ENCODE measurements at regions not wholly inside any gene's neighbourhood (a gene's known extent, or its start where the extent isn't known, plus 50 kb on each side); places are given as distances from the start of the nearest gene placed in this dataset.

DNA sequence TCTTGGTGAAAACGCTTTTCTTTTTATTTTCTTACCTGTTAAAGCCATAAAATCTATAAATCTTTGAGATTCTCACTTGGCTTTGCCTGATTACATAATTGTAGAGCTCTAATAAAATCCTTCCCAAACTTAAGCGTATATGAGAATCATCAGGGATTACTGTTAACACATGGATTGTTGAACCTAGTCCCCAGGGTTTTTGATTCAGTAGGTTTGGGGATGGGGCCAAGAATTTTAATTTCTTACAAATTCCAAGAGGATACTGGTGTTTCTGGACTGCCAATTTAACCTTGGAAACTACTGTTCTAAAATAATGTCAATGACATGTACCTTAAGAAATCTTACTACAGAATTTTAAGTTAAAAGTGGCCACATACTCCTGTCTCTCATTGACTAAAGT lies 694.2 kb downstream of the BRINP3 start:
- Histone ChIP-seq H3K4me1 (replicated peaks; ENCODE audit: insufficient read depth) (no peaks in the 10 kb centered on the region), H2AFZ (no peak overlapping the region), H3K4me2 (no peak overlapping the region), H3K36me3 (ENCODE audit: low read depth) (no peaks in the 10 kb centered on the region), H3K9me3 (ENCODE audit: insufficient read depth, low read depth) (no peaks in the 10 kb centered on the region), H3K4me3 (no peak overlapping the region), H3K27ac (no peak overlapping the region), H3K27me3 (ENCODE audit: insufficient read depth, low read depth) (no peaks in the 10 kb centered on the region), H3K9me2 (ENCODE audit: insufficient read depth) (no peaks in the 10 kb centered on the region), H4K20me1 (ENCODE audit: insufficient read depth) (no peaks in the 10 kb centered on the region), H3F3A (ENCODE audit: insufficient read depth, low read depth) (no peaks in the 10 kb centered on the region), H3K79me2 (ENCODE audit: low read depth) (no peaks in the 10 kb centered on the region)
- intact Hi-C loops (cut with micrococcal nuclease; ENCODE audit: unreplicated experiment) = no loop called here
- TF ChIP-seq EZH2 (IDR thresholded peaks at IDR 0.05; ENCODE audit: low read depth) (no peak), CTCF (conservative IDR thresholded peaks at IDR 0.05) (no peak)
- ChIA-PET POLR2A (ENCODE audit: unreplicated experiment) (no interaction called here), CTCF (no interaction called here)
- BruUV-seq (replicated peaks) = no TSS peak
- no peak for DNase-seq

GRCh38 chr1:189786761-189787160 lies 690.9 kb downstream of the BRINP3 start:
- Histone ChIP-seq H3K27ac (no peak overlapping the region), H4K20me1 (ENCODE audit: insufficient read depth) (no peaks in the 10 kb centered on the region), H3K4me1 (replicated peaks; ENCODE audit: insufficient read depth) (no peaks in the 10 kb centered on the region), H3K9me2 (ENCODE audit: insufficient read depth) (no peaks in the 10 kb centered on the region), H3K4me2 (no peak overlapping the region), H2AFZ (0 out of 2 replicates have a peak overlapping the region, but pooled peaks have one; percentile 13), H3F3A (ENCODE audit: insufficient read depth, low read depth) (no peaks in the 10 kb centered on the region), H3K4me3 (no peak overlapping the region), H3K79me2 (ENCODE audit: low read depth) (no peaks in the 10 kb centered on the region), H3K36me3 (ENCODE audit: low read depth) (no peaks in the 10 kb centered on the region), H3K9me3 (ENCODE audit: insufficient read depth, low read depth) (no peaks in the 10 kb centered on the region), H3K27me3 (ENCODE audit: insufficient read depth, low read depth) (no peaks in the 10 kb centered on the region)
- intact Hi-C loops (cut with micrococcal nuclease; ENCODE audit: unreplicated experiment) = no loop called here
- DNase-seq = no peak
- ChIA-PET CTCF (no interaction called here), POLR2A (ENCODE audit: unreplicated experiment) (interaction anchor here (0.7 kb wide), 1 partner anchor 221 kb away, joined by 13 read pairs; no protein-coding TSS in a partner anchor)
- BruUV-seq (replicated peaks) = no TSS peak
- no peak for TF ChIP-seq CTCF (conservative IDR thresholded peaks at IDR 0.05)
- no peak for TF ChIP-seq EZH2 (IDR thresholded peaks at IDR 0.05; ENCODE audit: low read depth)

DNA sequence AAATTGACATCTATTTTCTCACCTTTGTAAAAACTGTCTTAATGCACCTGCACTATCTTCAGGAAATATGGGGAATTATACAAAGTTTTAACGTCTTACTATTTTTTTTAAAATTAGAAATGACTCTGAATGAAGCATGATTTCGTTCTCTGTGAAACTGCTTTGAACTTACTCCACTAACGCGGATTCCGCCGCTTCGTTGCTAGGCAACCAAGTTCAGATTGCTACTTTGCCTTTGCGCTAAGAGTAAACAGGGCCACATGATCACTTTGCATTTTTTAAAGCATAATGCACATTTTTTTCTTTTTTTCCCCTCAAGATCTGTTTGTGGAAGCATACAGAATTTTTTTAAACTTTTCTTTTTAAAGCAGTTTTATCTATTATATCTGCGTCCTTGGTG lies 690.5 kb downstream of the BRINP3 start:
- no peak for DNase-seq
- no peaks in the 10 kb centered on the region for H3K9me3 ChIP-seq (ENCODE audit: insufficient read depth, low read depth)
- no peak overlapping the region for H3K4me2 ChIP-seq
- BruUV-seq (replicated peaks) = no TSS peak
- ChIA-PET POLR2A (ENCODE audit: unreplicated experiment) (interaction anchor here (0.7 kb wide), 1 partner anchor 222 kb away, joined by 13 read pairs; no protein-coding TSS in a partner anchor), CTCF (no interaction called here)
- no peaks in the 10 kb centered on the region for H3K4me1 ChIP-seq (replicated peaks; ENCODE audit: insufficient read depth)
- no peak overlapping the region for H2AFZ ChIP-seq
- H3K27ac ChIP-seq = no peak overlapping the region
- H3K9me2 ChIP-seq (ENCODE audit: insufficient read depth) = no peaks in the 10 kb centered on the region
- intact Hi-C loops (cut with micrococcal nuclease; ENCODE audit: unreplicated experiment) = no loop called here
- no peaks in the 10 kb centered on the region for H3K36me3 ChIP-seq (ENCODE audit: low read depth)
- no peaks in the 10 kb centered on the region for H3F3A ChIP-seq (ENCODE audit: insufficient read depth, low read depth)
- H4K20me1 ChIP-seq (ENCODE audit: insufficient read depth) = no peaks in the 10 kb centered on the region
- no peaks in the 10 kb centered on the region for H3K79me2 ChIP-seq (ENCODE audit: low read depth)
- H3K27me3 ChIP-seq (ENCODE audit: insufficient read depth, low read depth) = no peaks in the 10 kb centered on the region
- TF ChIP-seq EZH2 (IDR thresholded peaks at IDR 0.05; ENCODE audit: low read depth) (no peak), CTCF (conservative IDR thresholded peaks at IDR 0.05) (no peak)
- no peak overlapping the region for H3K4me3 ChIP-seq

All from PC-9 (cell line).